NCI-H510A (cell line): ENCODE measurements at regions not wholly inside any gene's neighbourhood (a gene's known extent, or its start where the extent isn't known, plus 50 kb on each side); places are given as distances from the start of the nearest gene placed in this dataset.

Experiments
- DNase-seq: peaks from one replicate; lab custom pipeline; 2025; lab: John Stamatoyannopoulos, UW

GRCh38 chr1:29585201-29585600, 348.9 kb downstream of the PTPRU start:
- DNase-seq: no peak

- no peak for DNase-seq
These were observed 348.5 kb downstream of the PTPRU start for GRCh38 chr1:29584776-29585175.

GRCh38 chr1:29584362-29584761, 348.0 kb downstream of the PTPRU start:
- no peak for DNase-seq

- no peak for DNase-seq
These were observed 347.4 kb downstream of the PTPRU start for GRCh38 chr1:29583727-29584126.

GRCh38 chr1:29581256-29581655, 344.9 kb downstream of the PTPRU start:
- no peak for DNase-seq

- no peak for DNase-seq
These were observed 343.6 kb downstream of the PTPRU start for GRCh38 chr1:29579821-29580425.

GRCh38 chr1:29577512-29577911, 341.2 kb downstream of the PTPRU start:
- DNase-seq: no peak

GRCh38 chr1:29576510-29576909, 340.2 kb downstream of the PTPRU start:
- no peak for DNase-seq

GRCh38 chr1:29575826-29576225, 339.5 kb downstream of the PTPRU start:
- no peak for DNase-seq

- DNase-seq: no peak
These were observed 339.0 kb downstream of the PTPRU start for GRCh38 chr1:29575277-29575676.

- DNase-seq: no peak
These were observed 338.5 kb downstream of the PTPRU start for GRCh38 chr1:29574871-29575270.

- no peak for DNase-seq
These were observed 333.8 kb downstream of the PTPRU start for GRCh38 chr1:29569971-29570634.

GRCh38 chr1:29567257-29567656, 330.9 kb downstream of the PTPRU start:
- no peak for DNase-seq

GRCh38 chr1:29565490-29565889, 329.2 kb downstream of the PTPRU start:
- DNase-seq: no peak

GRCh38 chr1:29563571-29563970, 327.2 kb downstream of the PTPRU start:
- no peak for DNase-seq

- DNase-seq: no peak
These were observed 326.8 kb downstream of the PTPRU start for GRCh38 chr1:29563092-29563491.

GRCh38 chr1:29559056-29559455, 322.7 kb downstream of the PTPRU start:
- DNase-seq: no peak

- no peak for DNase-seq
These were observed 321.6 kb downstream of the PTPRU start for GRCh38 chr1:29557701-29558600.

- DNase-seq: no peak
These were observed 320.7 kb downstream of the PTPRU start for GRCh38 chr1:29557066-29557465.

GRCh38 chr1:29556657-29557056, 320.3 kb downstream of the PTPRU start:
- no peak for DNase-seq

GRCh38 chr1:29555043-29555620, 318.8 kb downstream of the PTPRU start:
- DNase-seq: no peak

GRCh38 chr1:29554208-29554778, 318.0 kb downstream of the PTPRU start:
- no peak for DNase-seq
